BJ (cell line): ENCODE measurements at regions not wholly inside any gene's neighbourhood (a gene's known extent, or its start where the extent isn't known, plus 50 kb on each side); places are given as distances from the start of the nearest gene placed in this dataset.
"Not testable (repeated sequence)": the region's sequence is repeated elsewhere in the genome, so short reads cannot be mapped to it uniquely, and the experiment has no call there.

Source experiments
- CTCF ChIA-PET: fragments of 350-600 bp; formaldehyde crosslinking; extraction: SDS; loops from one replicate; lab custom pipeline; 2021; ENCODE audit warnings: antibody characterized with exemption, inconsistent platforms; lab: Yijun Ruan, JAX
- POLR2A ChIA-PET: fragments of 300-600 bp; sonication (Branson Sonifier 250); formaldehyde crosslinking; extraction: SDS; loops from one replicate; lab custom pipeline; 2021; ENCODE audit warnings: antibody characterized with exemption; lab: Charles Lee
- DNase-seq: peaks from one replicate; pipeline ENCODE4 v3.0.0-alpha.2; 2011; ENCODE audit warnings: low read depth
- H3K27me3 ChIP-seq: 2 replicates; pipeline ENCODE4 v1.6.0; 2011; ENCODE audit warnings: low read length; ENCODE audit not compliant: control insufficient read depth, insufficient read depth
- H3K36me3 ChIP-seq: 2 replicates; pipeline ENCODE4 v1.5.1; 2011; ENCODE audit warnings: low read length; ENCODE audit not compliant: control insufficient read depth, insufficient read depth
- H3K4me3 ChIP-seq: 2 replicates; pipeline ENCODE4 v1.5.1; 2011; ENCODE audit warnings: low read depth, mild to moderate bottlenecking, control low read depth, low read length

DNA sequence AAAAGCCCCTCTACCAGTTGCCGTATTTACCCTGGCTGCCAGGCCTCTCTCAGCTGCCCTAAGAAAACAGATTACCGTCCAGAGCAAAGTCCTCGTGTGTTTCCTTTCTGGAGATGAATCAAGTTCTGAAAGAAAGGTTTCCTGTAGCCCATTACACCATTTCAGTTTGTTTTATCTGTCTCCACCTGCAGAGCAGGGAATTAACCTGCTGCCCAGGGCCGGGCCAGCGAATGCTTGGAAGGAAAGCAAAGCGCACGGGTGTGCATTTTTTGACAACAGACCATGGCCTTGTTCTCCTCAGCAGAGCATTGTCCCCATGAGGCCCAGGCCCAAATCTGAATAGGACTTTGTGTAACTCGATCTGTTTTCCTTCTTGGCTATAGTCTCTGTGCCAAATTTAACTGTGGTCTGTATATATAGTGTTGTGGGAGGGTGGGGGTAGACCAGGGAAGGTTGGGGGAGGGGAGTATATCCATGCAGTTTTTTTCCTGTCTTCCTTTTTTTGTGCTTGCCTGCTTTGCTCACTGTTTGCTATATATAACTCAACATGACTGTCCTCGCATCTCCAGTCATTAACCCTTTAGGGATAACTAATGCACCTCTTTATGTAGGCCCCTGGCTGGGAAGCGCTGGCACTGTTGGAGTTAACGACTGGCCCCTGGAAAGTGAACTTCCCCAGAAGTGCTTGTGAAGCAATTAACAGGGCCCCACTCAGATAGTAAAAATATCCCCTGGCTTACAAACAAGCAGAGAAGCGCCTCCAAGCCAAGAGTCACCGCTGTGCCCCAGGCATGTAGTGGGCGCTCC, 174.3 kb upstream of the PLGLB2 start:
- DNase-seq, H3K27me3 ChIP-seq, CTCF ChIA-PET, H3K36me3 ChIP-seq, H3K4me3 ChIP-seq, POLR2A ChIA-PET: not testable (repeated sequence)

DNA sequence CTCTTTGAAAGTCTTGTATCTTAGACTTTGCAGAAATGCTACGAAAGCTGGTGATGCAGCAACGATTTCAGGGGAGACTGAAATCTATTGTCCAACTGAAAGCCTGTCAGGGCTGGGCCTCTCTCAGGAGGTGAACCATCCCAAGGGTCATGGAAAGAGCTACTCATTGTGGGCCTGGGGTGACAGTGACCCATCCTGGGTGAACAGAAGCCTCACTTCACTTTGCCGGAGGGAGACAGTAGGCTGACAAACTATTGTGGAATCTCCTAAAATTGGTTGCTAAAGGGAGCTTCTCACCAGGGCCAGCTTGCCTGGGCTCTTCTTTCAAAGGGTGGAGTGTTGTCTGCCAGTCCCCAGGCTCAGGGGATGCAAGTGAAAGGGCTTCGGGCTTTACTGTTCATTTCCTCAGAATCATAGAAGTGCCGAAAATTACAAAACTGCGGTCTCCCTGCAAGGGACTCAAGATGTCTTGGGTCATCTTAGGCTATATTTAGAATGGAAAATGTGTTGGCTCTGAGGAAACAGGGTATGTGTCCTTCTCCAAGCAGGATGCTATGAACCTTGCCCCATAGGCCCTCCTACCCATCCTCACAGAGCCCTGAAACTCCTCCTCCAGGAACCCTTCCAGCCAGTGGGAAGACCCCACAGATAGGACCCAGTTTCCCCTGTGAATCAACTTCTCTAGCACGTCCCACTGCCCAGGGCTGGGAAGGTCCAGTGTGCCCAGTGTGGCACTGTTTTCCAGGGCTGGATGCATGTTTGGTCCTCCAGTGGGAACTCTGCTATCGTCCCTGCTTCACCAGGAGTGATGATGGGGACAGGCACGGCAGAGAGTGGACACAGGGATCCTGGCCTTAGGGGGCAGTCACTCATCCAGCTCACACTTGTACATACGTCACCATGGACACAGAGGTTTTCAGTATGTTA, 173.4 kb upstream of the PLGLB2 start:
- POLR2A ChIA-PET, H3K4me3 ChIP-seq, H3K27me3 ChIP-seq, CTCF ChIA-PET, H3K36me3 ChIP-seq, DNase-seq: not testable (repeated sequence)

DNA sequence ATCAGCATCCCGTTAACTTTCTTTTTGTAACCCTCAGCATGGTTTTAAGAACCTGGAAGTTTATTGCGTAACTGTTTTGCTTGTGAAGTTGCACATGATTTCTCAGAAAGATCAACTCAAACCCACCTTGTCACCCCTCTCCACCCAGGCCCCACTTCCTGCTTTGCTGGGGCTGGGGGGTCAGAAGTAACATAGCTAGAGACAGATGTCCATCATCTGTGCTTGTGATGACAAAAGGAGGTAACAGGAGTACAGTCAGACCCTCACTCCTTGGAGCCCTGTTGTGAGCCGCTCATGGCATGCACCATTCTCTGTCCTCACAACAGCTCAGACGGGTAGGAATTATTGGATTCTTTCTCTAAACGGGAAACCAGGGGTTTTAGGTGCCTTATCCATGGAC, 172.7 kb upstream of the PLGLB2 start:
- CTCF ChIA-PET, H3K27me3 ChIP-seq, H3K4me3 ChIP-seq, POLR2A ChIA-PET, DNase-seq, H3K36me3 ChIP-seq: not testable (repeated sequence)

DNA sequence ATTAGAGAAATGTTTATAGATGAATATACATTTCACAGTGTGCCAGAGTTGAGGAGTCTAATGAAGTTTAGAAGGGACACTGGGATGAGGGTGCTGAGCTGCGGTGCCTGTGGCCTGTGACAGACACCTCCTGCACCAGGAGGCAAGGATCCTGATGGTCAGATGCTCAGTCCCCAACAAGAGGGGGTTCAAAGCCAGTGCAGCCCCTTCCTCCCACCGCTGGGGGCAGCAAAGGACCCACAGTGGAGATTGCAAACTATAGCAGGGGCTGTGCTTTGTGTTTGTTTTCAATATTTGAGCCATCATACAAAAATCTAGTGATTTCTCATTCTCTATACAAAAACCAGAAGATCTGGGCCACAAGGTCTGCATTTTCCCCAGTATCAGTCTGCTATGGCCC, 170.5 kb upstream of the PLGLB2 start:
- H3K4me3 ChIP-seq, H3K36me3 ChIP-seq, CTCF ChIA-PET, DNase-seq, H3K27me3 ChIP-seq, POLR2A ChIA-PET: not testable (repeated sequence)

DNA sequence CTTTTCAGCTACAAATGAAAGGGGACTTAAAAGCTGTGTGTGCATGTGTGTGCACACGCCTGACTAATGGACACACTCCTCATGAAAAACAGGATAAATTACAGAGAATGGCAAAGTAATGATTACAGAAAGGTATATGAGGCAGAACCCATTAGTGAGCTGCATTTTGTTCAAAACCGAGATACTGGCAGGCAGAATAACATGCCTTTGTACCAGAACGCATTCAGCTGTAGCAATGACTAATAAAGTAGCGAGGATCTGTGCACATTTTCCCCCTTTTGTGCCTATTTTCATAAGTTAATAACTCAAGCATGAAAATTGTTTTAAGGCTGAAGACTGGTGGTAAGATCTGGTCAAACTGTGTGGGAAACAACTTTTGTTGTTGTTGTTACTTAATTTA, 165.7 kb upstream of the PLGLB2 start:
- POLR2A ChIA-PET, DNase-seq: not testable (repeated sequence)

DNA sequence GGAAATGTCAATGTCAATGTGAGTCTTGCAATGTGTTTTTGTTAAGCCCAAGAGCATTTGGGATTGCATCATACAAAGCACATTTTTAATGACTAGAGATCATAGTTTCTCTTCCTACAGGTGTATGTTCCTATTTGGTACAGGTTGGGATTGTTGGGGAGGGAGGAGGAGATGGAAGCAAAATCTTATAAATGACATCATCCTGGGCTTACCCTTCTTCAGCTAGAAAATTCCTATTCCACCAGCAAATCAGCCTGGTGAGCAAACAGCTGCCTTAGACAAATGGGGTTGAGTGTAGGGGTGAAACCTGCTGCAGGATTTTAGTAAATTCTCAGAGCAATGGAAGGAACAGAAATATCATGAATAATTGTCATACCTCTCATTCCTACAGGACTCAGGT, 165.3 kb upstream of the PLGLB2 start:
- POLR2A ChIA-PET, H3K36me3 ChIP-seq, H3K4me3 ChIP-seq, CTCF ChIA-PET, DNase-seq, H3K27me3 ChIP-seq: not testable (repeated sequence)

More for the DNA sequence above, 165.7 kb upstream of the PLGLB2 start:
- H3K4me3 ChIP-seq, H3K27me3 ChIP-seq, H3K36me3 ChIP-seq, CTCF ChIA-PET: not testable (repeated sequence)

DNA sequence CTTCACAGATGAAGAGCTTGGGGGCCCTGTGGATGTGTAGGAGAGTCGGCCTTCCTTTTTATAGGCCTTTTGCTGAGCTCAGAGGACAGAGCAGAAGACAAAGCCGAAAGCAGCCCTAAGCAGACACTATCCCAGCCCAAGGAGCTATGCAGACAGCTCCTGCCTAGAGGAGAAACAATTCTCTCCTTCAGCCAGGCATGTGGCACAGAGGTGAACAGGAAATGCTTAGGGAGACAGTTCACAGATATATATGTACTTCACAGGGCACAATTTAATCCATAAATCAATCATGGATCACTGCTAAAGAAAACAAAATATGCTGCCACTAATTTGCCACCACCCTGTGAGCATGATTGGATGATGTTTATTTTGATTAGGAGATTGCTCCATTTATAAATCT, 164.5 kb upstream of the PLGLB2 start:
- CTCF ChIA-PET, H3K36me3 ChIP-seq, H3K27me3 ChIP-seq, DNase-seq, POLR2A ChIA-PET, H3K4me3 ChIP-seq: not testable (repeated sequence)

DNA sequence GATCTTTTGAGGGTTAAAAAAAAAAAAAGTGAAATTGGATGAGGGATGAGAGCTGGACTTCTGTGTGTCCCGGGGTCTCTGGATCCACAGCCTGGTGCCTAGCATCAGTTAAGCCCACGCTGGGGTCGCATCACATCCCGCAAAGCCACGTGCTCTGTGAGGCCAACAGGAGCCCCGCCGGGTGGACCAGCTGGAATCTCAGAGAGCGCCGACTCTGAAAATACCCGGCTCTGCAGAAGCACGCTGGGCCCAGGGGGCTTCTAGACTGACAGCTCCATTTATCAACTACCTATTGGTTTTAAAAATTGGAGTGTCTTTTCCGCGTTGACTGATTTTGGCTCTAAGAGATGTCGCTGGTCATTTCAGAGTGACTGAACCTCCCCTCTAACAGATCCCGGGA, 164.1 kb upstream of the PLGLB2 start:
- POLR2A ChIA-PET, H3K4me3 ChIP-seq, H3K36me3 ChIP-seq, CTCF ChIA-PET, H3K27me3 ChIP-seq, DNase-seq: not testable (repeated sequence)

DNA sequence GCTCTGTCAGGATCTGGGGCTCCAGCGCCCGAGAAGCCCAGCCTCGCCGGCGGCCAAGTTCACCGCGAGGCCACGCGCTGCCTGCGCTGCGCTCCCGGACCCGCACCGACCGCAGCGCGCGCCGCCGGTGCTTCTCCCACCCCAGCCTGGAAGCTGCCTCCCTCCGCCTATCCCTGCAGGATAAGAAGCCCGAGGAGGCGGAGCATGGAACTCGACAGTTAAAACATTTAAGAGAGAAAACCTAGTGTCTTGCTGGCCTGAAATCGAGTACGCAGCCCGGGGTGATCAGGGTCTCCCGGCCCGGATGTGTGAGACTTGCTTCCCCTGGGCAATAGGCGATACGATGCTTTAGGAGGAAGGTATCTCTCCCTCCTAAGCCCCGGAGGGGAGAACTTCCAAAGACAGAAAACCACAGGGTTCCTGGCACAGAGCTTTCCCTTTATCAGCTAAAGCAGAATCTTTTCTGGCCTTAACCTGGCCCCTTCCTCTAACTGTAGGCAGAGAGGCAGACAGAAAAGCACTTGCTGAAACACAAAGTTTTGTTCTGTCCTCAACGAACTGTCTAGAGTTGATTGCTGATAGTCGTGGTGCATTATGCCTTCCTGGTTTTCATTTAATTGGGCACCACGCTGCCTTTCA, 163.5 kb upstream of the PLGLB2 start:
- H3K36me3 ChIP-seq, H3K27me3 ChIP-seq, CTCF ChIA-PET, DNase-seq, POLR2A ChIA-PET, H3K4me3 ChIP-seq: not testable (repeated sequence)

DNA sequence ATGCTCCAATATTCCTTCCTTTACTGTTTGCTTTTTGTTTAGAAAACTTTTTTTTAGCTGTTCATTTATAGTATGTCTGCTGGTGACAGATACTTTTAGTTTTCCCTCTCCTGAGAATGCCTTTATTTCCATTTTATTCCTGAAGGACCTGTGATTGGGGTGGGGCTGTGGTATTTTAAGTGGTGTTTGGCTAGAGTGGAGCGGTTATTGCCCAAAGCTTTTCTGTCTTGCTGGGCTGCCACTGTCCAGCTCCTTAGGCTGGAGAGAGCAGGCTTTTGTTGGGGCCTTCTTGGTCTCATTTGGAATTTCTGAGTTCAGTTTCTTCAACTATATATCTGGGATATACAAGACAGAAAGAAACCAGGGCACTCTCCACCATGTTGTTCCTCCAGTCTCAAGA, 160.0 kb upstream of the PLGLB2 start:
- CTCF ChIA-PET, H3K36me3 ChIP-seq, POLR2A ChIA-PET, H3K27me3 ChIP-seq, DNase-seq, H3K4me3 ChIP-seq: not testable (repeated sequence)

DNA sequence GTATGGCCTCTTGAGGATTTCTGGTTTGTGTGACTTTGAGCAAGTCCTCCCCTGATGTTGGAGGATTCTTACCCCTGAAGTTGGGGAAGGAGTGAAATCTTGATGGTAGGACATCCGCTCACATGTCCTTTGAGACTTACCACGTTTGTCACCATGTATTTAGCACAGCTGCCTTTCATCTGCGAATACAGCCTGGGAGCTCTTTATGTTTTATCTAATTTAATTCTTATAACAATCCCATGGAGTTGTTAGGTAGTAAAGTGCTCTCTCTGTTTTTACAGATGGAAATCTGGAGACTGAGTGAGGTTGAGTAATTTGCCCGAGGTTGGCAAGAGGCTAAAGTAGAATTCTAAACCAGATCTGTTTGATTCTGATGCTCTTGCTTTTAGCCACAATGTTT, 154.9 kb upstream of the PLGLB2 start:
- POLR2A ChIA-PET, H3K4me3 ChIP-seq, DNase-seq, CTCF ChIA-PET, H3K27me3 ChIP-seq, H3K36me3 ChIP-seq: not testable (repeated sequence)

DNA sequence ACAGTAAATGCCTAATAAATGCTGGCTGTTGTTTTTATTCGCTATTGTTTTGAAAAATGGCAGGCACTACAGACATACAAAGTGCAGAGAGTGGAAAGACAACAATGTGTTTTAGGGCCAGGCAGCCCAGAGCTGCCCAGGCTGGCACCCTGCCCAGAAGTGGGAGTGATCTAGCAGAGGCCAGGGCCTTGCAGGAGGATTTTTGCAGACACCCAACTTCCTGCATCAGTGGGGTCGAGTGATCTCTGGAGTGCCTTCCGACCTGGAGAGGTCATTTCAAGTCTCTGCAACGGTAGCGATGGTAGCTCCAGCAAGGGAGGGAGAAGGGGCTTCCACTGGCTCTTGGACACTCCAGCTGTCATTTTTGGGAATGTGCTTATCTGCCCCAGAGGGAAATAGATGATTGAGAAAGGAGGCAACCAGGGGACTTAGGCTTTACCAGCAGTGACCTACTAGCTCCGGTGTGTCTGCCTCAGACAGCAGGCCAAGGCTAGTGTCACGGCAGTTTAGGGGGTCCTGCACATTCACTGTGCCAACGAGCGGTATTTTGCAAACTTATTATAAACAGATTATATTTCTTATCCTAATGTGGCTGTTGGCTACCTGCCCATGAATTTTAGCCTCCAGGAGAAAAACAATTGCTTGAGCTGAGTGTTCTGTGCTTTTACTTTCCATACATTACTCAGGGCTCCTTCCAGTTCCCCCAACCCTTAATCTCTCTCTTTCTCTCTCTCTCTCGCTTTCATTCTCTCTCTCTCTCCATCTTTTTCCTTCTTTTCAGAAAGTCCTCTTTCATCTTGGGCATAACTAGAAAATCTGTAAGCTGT, 153.9 kb upstream of the PLGLB2 start:
- H3K27me3 ChIP-seq, H3K4me3 ChIP-seq, POLR2A ChIA-PET, CTCF ChIA-PET, DNase-seq, H3K36me3 ChIP-seq: not testable (repeated sequence)
